AG09319 (cell line): ENCODE measurements at regions not wholly inside any gene's neighbourhood (a gene's known extent, or its start where the extent isn't known, plus 50 kb on each side); places are given as distances from the start of the nearest gene placed in this dataset.

Source experiments
- DNase-seq: peaks from one replicate; pipeline ENCODE4 v3.0.0-alpha.2; 2010; ENCODE audit warnings: low read depth; ENCODE audit errors: extremely low read depth
- TF ChIP-seq, protein P1 (sequence below): IDR thresholded peaks from 2 replicates; pipeline ENCODE4 v1.5.1; 2011; ENCODE audit warnings: low read depth, mild to moderate bottlenecking, inconsistent platforms, low read length, moderate library complexity

GRCh38 chr18:25729072-25729471 lies 361.3 kb downstream of the SS18 start:
- no peak for DNase-seq
- TF ChIP-seq, protein P1, sequence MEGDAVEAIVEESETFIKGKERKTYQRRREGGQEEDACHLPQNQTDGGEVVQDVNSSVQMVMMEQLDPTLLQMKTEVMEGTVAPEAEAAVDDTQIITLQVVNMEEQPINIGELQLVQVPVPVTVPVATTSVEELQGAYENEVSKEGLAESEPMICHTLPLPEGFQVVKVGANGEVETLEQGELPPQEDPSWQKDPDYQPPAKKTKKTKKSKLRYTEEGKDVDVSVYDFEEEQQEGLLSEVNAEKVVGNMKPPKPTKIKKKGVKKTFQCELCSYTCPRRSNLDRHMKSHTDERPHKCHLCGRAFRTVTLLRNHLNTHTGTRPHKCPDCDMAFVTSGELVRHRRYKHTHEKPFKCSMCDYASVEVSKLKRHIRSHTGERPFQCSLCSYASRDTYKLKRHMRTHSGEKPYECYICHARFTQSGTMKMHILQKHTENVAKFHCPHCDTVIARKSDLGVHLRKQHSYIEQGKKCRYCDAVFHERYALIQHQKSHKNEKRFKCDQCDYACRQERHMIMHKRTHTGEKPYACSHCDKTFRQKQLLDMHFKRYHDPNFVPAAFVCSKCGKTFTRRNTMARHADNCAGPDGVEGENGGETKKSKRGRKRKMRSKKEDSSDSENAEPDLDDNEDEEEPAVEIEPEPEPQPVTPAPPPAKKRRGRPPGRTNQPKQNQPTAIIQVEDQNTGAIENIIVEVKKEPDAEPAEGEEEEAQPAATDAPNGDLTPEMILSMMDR, result no peak

DNA sequence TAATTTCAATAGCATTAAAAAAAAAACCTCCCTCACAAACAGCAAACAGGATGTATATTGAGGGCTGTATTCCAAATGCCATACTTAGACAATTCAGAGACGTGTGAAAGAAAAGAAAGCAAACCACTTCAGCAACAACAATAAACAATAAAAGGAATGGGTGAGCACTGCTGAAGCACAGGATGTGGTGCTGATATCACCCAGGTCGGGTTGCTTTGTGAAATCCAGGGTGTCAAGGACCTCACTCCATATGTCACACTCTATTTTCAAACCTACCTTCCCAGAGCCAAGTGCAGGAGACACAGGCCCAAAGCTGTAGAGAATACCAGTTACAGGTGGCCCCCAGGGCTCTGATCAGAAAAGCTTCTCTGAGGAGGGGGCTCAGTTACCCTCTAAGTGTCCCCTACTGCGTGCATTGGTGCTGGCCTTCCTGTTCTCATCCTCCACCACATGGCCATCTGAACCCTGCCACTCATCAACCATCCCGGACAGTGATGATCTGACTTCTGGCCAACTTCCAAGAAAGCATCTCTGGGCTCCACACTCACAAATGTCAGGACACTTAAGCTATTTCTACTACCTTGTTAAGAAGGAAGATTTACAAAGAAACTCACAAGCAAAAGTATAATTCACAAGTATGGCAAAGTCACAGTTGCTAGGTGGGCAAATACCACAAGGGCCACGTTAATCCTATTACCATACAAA lies 363.0 kb downstream of the SS18 start:
- no peak for DNase-seq
- TF ChIP-seq, protein P1, result no peak

DNA sequence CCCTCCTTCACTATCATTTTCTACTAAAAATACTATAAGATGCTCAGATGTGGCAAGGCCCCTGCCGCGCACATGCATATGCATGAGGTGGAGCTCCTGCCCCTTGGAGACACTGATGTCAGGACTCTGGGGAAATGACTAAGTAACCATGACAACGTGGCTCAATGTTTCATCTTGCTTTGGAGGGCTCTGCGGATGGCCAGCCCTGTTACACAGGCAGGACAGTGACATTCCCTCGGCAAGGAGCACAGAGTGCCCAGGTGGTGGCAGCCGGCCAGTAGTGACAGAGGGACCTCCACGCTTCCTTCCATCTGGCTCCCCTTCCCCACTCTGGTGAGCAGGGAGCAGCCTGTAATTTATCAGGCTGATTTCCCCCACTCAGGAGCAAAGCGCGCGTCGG lies 364.1 kb downstream of the SS18 start:
- no peak for DNase-seq
- TF ChIP-seq, protein P1, result no peak

DNA sequence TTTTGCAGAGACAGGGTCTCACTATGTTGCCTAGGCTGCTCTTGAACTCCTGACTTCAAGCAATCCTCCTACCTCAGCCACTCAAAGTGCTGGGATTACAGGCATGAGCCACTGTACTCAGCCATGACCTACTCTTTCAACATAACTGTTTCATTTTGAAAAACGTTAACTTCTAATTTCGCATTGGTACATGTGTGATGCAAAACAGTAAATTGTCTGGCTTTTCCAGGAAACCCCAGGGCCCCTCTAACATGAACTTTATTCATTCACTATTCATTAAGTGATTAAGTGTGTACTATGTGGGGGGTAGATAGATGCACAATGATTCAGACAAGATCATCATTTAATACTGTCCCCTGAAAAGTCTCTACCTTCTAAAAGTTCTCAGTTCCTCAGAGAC lies 364.9 kb downstream of the SS18 start:
- TF ChIP-seq, protein P1, result no peak
- DNase-seq, result no peak

GRCh38 chr18:25724997-25725396 lies 365.4 kb downstream of the SS18 start:
- TF ChIP-seq, protein P1, result no peak
- no peak for DNase-seq

GRCh38 chr18:25724121-25724520 lies 366.3 kb downstream of the SS18 start:
- no peak for DNase-seq
- TF ChIP-seq, protein P1, result no peak

GRCh38 chr18:25713103-25713502 lies 361.1 kb upstream of the ZNF521 start:
- TF ChIP-seq, protein P1, result no peak
- no peak for DNase-seq
